AG08396 (cell line): ENCODE measurements at regions not wholly inside any gene's neighbourhood (a gene's known extent, or its start where the extent isn't known, plus 50 kb on each side); places are given as distances from the start of the nearest gene placed in this dataset.

Source experiments
- DNase-seq: peaks from one replicate; pipeline ENCODE4 v3.0.0; 2012; ENCODE audit warnings: low spot score, mixed read lengths

DNA sequence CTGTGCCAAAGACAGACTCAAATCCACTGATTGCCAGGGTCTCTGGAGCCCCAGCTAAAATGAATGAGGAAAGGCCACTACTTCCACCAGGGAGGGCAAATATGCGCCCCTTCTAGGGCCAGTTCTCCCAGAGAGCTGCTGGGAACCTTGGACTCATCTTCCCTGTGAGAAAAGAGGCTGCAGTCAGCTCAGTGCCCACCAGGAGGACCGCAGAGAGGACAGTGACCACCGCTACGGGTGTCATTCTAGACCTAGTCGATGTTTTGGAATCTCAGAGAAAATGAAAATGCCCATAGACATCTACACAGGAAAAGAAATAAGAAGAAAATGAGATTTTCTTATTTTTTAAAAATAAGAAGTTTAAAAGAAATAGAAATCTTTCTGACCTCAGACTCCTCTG lies 235.1 kb downstream of the UQCRFS1 start:
- DNase-seq: peak; percentile 25

DNA sequence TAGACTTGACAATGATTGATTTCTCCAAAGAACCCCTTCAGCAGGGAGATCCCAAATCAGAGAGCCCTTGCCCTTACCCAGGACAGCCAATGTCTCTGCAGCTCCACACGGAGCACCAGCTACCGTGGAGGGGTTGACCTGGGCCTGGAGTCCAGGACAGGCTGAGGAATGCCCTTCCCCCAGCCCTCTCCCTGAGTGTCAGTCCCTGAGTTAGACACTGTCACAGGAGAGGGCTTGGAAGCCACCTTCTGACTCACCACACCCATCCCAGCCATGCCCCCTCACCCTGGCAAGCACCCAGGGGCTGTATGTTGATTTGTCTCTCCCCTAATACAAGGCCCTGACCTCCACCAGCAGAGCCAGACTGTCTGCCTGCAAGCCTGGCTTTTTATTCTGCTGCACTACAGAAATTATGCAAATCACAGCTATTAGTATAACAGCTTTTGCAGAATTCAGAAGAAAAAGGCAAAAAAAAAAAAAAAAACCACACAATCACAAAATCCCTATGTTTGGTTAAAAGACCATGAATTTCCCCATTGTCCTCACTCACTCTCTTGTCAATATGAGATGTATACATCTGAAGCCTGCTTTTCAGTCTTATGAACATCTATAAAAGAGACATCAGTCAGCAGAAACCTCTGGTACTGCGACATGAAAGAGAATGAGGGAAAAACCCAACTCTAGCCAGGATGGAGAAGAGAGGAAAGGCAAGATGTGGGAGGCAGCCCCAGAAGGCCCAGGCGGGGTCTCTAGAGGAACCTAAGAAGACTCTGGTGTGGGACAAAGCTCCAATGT lies 240.7 kb downstream of the UQCRFS1 start:
- no peak for DNase-seq

DNA sequence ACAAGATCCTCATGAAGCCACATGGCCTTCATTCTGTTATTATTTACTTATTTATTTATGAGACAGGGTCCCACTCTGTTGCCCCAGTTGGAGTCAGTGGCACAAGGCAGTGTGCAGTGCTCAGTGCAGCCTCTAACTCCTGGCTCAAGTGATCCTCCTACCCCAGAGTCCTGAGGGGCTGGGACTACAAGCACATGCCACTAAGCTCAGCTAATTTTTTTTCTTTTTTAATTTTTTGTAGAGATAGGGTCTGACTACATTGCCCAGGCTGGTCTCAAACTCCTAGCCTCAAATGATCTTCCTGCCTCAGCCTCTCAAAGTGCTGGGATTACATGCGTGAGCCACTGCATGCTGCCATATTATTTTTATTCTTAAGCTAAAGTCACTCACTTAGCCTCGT lies 241.4 kb downstream of the UQCRFS1 start:
- DNase-seq: no peak

DNA sequence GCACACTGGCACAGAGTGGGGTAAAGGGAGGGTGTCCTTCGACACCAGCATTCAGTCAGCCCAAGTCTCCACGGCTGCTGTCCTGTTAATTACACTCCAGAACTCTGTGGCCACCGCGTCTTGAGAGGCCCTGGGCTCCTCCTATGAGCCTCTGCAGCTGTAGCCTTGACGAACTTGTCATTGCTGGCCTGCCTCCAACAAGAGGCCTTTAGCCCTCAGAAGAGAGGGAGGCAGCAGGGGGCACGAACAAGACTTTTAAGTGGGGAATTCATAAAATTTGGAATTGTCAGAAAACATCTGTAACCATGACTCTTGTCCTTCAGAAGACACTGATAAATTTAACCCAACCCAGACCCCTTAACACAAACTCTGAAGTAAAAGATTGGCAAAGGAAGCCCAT lies 241.9 kb downstream of the UQCRFS1 start:
- peak; percentile 25 for DNase-seq

DNA sequence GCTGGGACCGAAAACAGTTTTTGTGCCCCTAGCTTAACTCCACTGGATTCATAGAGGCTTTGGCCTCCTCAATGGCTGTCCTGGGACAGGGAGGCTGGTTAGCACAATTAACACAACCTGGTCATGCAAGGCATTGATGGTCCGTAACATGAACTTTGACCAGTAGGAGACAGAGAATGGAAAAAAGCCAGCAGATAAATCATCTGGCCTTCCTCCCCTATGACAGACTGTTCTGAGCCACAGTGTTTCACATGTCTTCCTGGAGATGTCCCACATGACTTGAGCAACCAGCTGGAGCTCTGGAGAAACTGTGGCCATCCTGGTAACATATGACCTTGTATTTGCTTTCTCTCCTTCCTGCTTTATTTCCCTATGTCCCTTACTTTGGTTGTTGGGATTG lies 244.2 kb downstream of the UQCRFS1 start:
- no peak for DNase-seq

DNA sequence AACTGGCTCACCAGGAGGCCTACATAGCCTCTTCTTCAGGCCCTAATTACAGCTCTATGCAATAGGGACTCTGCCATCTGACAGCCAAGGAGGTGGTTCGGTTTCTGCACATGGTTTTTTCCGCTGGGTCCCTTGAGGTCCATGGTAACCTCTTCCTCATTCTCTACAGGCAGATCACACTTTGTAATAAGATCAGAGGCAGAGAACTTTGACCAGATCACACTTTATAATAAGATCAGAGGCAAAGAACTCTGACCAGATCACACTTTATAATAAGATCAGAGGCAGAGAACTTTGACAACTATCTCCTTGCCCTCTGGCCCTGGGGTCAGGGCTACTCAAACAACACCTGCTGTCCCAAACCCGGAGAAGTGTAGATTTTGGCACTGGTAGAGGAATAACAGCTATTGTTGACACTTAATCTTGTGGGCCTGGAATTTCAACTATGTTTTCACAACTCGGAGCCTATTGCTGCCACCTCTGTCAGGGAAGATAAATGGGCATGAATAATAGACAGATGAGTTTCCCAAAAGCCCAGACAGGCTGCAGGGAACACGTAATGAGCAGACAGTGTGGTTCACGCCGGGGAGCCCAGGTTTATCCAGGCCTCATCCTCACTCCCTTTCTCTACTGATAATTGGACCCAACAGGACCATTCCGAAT lies 246.1 kb downstream of the UQCRFS1 start:
- no peak for DNase-seq

DNA sequence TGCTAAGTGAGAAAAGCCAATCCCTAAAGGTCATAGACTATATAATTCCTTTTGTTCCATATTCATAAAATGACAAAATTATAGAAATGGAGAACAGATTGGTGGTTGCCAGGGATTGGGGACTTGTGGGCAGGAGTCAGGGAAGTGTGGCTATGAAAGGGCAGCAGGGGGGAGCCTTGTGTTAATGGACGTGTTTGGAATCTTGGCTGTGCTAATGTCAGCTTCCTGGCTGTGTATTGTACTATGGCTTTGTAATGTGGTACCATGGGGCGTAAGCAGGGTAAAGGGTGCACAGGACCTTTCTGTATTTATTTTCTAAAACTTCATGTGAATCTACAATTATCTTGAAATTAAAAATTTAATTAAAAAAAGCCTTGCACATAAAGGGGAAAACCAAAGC lies 248.5 kb downstream of the UQCRFS1 start:
- no peak for DNase-seq

DNA sequence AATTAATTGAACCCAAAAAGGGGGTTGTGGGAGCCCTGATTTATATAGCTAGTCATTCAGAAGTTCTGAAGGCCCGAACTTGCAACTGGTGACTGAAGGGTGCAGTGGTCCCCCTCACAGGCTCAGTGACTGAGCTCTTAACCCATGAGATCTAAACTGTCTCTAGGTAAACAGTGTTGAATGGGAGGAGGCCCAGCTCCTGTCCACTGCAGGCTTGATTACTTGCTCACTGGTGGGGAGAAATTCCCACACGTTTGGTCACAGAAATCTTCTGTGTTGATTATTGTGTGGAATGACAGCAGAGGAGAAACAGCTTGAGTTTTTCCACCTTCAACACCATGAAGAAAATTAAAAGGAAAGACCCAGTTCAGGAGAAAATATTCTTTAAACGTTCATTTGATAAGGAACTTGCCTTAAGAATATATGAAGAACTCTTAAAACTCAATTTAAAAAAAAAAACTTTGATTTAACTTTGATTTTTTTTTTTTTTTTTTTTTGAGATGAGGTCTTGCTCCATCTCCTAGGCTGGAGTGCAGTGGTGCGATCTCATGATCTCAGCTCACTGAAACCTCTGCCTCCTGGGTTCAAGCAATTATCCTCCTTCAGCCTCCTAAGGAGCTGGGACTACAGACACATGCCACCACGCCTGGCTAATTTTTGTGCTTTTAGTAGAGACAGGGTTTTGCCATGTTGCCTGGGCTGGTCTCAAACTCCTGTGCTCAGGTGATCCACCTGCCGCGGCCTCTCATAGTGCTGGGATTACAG lies 249.3 kb downstream of the UQCRFS1 start:
- DNase-seq: no peak

DNA sequence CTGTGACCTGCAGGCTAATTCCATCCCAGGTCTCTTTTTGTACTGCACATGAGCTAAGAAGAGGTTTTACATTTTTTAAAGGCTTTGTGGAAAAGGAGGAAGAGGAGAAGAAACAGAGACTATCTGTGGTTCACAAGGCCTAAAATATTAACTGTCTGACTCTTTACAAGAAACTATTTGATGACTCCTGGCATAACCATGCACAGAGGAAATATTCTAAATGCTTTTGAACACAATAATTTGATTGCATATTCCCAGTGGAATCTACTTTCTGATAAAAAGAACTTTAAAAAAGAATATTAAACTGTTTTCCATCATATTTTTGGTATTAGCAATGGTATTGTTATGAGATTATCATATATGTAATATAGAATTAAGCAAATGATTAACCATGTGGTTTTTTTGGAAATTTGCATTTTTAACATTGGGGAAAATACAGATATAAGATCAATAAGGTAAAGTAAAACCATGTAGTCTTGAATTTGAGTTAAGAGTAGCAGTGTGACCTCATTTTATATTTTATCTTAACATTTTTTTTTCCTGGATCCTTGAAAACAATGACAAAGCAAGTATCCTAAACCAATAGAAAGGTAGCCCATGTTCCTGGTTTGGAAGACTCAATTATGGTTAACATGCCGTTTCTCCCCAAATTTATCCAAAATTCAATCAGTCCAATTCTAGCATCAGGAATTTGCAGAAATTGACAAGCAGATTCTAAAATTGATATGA lies 251.0 kb downstream of the UQCRFS1 start:
- peak; percentile 25 for DNase-seq

DNA sequence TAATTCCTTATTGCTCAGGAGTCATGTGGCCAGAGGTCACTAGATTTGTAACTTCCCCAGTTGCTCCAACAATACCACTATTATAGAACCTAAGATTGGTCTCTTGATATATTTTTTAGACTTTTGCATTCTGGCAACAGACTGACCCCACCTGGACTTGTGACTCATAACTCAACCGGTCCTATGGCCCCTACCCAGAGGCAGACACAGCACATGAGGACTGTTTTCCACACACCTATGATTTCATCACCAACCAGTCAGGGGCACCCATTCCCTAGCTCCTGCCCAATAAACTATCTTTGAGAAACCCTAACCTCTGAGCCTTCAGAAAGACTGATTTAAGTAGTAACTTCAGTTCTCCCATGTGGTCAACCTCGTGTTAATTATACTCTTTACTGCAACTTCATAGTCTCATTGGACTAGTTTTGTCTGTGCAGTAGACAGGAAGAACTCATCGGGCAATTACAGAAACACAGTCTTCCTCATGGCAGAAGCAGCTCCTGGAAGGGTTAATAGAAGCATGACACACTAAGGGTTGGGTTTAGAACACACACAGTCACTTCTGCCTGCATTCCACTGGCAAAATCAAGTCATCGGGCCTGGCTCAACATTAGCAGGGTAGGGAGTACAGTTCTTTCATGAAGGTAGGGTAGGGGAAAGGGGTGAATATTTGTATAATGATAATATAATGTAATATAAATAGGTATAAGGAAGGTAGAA lies 251.8 kb downstream of the UQCRFS1 start:
- peak; percentile 57 for DNase-seq

DNA sequence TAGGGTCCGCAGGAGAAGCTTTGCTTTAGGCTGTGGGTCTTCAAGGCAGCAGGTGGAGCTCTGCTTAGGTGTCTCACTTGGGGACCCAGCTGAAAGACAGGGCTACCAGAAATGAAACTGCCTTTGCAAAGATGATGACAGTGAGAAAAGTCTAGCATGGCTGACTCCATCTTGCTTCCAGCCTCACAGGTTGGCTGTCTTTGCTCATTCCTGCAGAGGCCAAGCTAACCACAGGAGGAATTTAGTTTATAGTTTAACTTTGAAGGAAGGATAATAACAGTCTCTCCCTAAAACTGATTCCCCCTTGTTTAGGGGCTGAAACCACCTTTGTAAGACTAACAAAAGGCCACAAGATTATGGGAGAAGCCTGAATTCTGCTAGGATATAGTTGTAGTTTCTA lies 252.4 kb downstream of the UQCRFS1 start:
- no peak for DNase-seq

DNA sequence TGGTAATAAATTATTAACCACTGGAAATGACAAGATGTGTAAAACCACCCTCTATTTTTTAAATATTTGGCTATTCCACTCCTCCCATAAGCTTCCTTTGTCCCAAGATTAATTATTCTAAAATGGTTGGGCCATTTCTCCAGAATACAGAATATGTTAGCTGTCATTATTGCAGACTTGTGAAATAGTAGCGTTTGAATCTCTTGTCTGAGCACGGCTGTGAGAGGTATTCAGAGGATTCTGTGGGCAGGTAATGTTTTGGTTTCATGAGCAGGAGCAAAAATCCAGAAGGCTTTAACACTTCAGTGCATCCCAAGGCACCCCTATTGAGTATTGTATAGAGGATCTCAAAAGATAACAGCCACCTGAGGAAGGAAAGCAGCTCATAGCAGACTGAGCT lies 256.0 kb downstream of the UQCRFS1 start:
- DNase-seq: no peak

DNA sequence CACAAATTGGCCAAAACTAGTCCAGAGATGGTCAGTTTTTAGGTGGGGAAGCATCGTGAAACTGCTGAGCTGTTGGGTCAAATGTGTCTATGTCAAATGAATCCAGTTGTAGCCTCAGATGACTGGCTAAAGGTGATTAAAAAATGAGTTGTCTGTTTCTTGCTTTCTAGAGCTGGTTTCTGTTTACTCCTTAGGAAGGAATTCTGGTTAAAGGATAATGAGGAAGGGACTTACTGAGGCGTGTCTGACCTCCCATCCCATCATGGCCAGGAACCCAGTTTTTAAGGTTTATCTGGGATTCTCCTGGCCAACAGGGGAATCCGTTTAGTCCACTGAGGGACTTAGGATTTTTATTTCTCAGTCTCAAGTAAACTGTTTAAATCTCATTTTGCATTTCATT lies 256.5 kb downstream of the UQCRFS1 start:
- no peak for DNase-seq

DNA sequence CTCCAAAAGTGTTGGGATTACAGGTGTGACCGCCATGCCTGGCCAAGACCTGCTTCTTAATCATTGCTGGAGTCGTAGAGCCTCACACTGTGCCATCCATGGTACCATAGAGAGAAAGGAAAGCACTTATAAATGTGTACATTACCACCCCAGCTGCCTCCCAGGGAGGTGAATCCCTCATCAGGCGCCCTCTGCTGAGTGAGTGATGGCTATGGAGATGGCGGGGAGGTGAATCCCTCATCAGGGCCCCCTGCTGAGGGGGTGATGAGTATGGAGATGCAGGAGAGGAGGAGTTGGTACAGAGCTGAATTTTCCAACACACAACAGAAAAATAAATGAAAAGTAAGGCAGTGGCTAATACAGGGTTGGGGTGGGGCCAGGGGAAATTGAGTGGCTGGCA lies 263.4 kb downstream of the UQCRFS1 start:
- DNase-seq: no peak

DNA sequence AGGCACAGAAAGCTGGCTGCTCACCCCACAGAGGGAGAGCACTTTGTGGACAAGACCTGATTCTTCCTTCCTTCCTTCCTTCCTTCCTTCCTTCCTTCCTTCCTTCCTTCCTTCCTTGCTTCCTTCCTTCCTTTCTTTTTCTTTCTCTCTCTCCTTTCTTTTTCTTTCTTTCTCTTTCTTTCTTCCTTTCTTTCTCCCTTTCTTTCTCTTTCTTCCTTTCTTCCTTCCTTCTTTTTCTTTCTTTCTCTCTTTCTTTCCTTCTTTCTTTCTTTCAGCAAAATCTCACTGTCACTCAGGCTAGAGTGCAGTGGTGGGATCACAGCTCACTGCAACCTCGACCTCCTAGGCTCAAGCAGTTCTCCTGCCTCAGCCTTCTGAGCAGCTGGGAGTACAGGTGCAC lies 263.9 kb downstream of the UQCRFS1 start:
- no peak for DNase-seq

DNA sequence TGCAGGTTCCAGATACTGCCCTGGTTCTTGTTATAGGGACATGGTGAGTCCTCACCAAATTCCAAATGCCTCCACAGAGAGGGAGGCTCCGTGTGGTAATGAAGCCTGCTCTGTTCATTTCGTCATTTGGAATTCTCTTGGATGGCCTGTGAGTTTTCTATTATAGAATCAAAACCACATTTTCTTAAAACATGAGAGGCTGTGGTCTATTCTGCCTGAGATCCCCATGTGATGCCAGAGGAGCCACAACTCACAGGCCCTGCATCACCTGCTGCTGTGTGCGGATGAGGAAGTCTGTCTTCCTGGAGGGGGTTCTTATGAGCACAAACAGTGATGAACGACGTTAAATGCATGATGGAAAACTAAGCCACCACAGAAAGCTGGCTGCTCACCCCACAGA lies 264.4 kb downstream of the UQCRFS1 start:
- no peak for DNase-seq

DNA sequence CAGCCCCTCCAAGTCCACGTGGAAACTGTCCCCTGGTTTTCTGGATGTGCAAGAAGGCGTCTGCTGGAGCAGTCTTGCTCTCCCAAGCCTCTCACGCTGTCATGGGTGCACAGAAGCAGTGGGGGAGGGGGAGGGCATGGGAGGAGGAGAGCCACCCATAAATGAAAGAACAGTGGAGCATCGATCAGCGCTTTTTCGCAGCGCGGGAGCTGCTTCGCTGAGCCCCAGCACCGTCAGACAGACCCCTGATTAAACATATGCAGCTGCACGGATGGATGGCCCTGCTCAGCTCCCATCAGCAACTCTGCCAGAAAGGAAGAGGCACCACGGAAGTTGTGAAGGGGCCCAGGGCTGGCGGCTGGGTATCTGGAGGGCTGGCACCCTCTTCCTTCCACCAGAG lies 264.9 kb downstream of the UQCRFS1 start:
- DNase-seq: no peak

DNA sequence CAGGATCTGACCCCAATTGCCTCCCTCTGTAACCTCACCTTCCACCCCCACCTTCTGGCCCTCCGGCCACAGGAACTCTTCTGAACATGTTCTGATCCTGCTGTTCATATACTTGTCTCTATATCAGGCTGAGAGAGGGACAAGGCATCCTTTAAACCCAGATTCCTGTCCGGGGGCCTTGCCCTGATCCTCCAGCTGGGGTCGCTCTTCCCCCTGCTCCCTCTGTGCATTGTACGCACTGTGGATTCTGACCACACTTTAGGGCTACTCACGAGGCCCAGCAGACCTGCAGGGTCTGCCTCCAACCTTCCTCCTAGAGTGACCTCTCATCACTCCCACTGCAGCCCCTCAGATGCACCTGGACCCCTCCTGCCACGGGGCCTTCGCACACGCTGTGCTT lies 269.3 kb downstream of the UQCRFS1 start:
- DNase-seq: no peak

DNA sequence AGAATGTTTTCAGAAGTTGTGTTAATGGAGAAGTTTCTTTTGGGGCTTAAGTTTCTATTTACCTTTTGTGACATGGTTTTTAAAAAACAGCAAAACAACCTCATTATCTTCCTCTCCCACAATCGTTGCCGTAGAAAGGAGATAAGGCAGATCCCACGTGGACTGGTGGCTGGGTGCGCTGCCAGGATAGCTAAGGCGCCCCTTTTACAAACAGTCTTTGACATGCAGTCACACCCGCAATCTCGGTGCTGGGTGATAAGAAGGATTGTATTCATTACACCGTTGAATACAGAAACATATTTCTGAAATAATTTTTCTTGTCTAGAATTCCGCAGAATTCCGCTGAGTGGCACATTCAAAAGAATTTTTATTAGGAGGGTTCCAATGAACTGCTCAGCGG lies 271.1 kb downstream of the UQCRFS1 start:
- no peak for DNase-seq

DNA sequence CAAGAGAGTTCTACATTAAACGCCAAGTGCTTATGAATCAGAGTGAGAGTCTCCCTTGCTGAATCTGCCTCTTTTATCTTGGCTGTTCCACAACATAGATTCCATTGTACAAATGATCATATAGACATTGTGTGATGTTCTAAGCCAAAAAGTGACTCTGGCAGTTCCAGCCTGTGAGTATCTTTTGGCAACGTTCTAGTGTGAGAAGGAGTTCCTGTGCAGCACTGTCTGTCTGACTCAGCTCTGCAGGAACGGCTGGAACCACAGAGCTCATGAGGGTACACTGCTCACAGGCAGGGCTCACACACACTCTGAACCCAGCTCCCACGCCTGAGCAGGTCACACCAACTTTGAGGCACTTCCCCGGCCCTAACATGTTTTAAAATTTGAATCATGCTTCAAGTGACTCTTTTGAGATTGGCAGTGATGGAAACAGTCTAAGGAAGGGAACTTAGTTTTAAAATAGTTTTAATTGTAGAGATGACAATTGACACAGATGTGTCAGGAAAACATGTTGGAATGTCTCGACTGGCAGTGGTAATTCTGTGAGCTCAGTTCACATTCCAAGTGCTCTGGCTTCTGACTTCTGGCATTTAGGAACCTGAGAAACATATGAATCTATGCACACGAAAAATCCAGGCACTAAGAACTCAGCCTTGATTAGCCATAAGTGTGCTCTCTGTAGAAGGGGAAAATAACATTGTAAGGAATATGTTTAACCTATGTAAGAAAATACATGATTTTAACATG lies 272.0 kb downstream of the UQCRFS1 start:
- DNase-seq: peak; percentile 47

DNA sequence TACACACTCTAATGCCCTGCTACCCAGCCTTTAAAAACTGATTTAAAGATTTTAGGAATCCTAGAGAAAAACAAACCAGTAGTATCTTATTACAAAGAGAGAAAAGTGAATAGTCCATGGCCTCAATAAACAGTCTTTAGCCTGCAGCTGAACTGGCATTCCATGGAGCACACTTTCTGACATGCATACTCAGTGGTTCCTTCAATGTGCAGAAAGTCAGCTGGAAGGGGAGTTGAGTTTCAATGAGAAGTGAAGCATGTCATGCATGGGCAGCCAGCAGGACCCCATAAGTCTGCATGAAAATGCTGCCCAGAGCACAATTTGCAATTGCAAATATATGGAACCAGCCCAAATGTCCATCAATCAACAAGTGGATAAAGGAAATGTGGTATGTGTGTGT lies 273.7 kb downstream of the UQCRFS1 start:
- DNase-seq: no peak
